Hepatocyte (in vitro differentiated cells): ENCODE measurements at regions not wholly inside any gene's neighbourhood (a gene's known extent, or its start where the extent isn't known, plus 50 kb on each side); places are given as distances from the start of the nearest gene placed in this dataset.

ENCODE experiments used
- DNase-seq: peaks from one replicate; pipeline ENCODE4 v3.0.0-alpha.2; 2016; ENCODE audit warnings: low spot score
- H2AFZ ChIP-seq: fragments of 200-600 bp; sonication (generic); 2 replicates; pipeline ENCODE4 v1.6.0; 2016; ENCODE audit warnings: antibody characterized with exemption, mild to moderate bottlenecking
- H3K27ac ChIP-seq: fragments of 200-600 bp; sonication (generic); 2 replicates; pipeline ENCODE4 v1.5.1; 2016; ENCODE audit warnings: mild to moderate bottlenecking
- H3K27me3 ChIP-seq: fragments of 200-600 bp; sonication (generic); 2 replicates; pipeline ENCODE4 v1.6.1; 2016
- H3K36me3 ChIP-seq: fragments of 200-600 bp; sonication (generic); replicated peaks from 2 replicates; pipeline ENCODE4 v1.5.1; 2016; ENCODE audit warnings: low read depth; ENCODE audit not compliant: insufficient read depth
- H3K4me1 ChIP-seq: fragments of 200-600 bp; sonication (generic); 2 replicates; pipeline ENCODE4 v1.5.1; 2016; ENCODE audit warnings: mild to moderate bottlenecking, moderate library complexity; ENCODE audit not compliant: insufficient read depth
- H3K4me2 ChIP-seq: fragments of 200-600 bp; sonication (generic); 2 replicates; pipeline ENCODE4 v1.6.0; 2016
- H3K4me3 ChIP-seq: fragments of 200-600 bp; sonication (generic); 2 replicates; pipeline ENCODE4 v1.5.1; 2016; ENCODE audit warnings: mild to moderate bottlenecking
- H3K79me2 ChIP-seq: fragments of 200-600 bp; sonication (generic); 2 replicates; pipeline ENCODE4 v1.6.0; 2017; ENCODE audit warnings: mild to moderate bottlenecking
- H3K9me2 ChIP-seq: fragments of 200-600 bp; sonication (generic); replicated peaks from 2 replicates; pipeline ENCODE4 v1.6.0; 2017; ENCODE audit warnings: mild to moderate bottlenecking; ENCODE audit not compliant: insufficient read depth
- H3K9me3 ChIP-seq: fragments of 200-600 bp; sonication (generic); 2 replicates; pipeline ENCODE4 v1.5.1; 2016; ENCODE audit warnings: low read depth, mild to moderate bottlenecking
- H4K20me1 ChIP-seq: fragments of 200-600 bp; sonication (generic); 2 replicates; pipeline ENCODE4 v1.6.0; 2016; ENCODE audit warnings: mild to moderate bottlenecking; ENCODE audit not compliant: insufficient read depth, poor library complexity, severe bottlenecking
- EZH2 ChIP-seq: fragments of 200-600 bp; sonication (generic); IDR thresholded peaks from 2 replicates; pipeline ENCODE4 v1.6.1; 2016; ENCODE audit warnings: antibody characterized with exemption, mild to moderate bottlenecking, borderline replicate concordance
- EZH2phosphoT487 ChIP-seq: fragments of 200-600 bp; sonication (generic); IDR thresholded peaks from one replicate; pipeline ENCODE4 v1.6.1; 2018; ENCODE audit warnings: antibody characterized with exemption, mild to moderate bottlenecking, low read depth, moderate library complexity; ENCODE audit not compliant: unreplicated experiment, severe bottlenecking
- WGBS: methylation state at CpG from one replicate; pipeline ENCODE4 v1.1.6; 2016; ENCODE audit warnings: low lambda C conversion rate; ENCODE audit errors: missing lambda C conversion rate; 5-methylcytosine and 5-hydroxymethylcytosine counted together
- TF ChIP-seq, protein P1 (sequence below): fragments of 200-600 bp; sonication (generic); IDR thresholded peaks from 2 replicates; pipeline ENCODE4 v1.5.1; 2016; ENCODE audit warnings: antibody characterized with exemption, mild to moderate bottlenecking; ENCODE audit not compliant: poor library complexity

DNA sequence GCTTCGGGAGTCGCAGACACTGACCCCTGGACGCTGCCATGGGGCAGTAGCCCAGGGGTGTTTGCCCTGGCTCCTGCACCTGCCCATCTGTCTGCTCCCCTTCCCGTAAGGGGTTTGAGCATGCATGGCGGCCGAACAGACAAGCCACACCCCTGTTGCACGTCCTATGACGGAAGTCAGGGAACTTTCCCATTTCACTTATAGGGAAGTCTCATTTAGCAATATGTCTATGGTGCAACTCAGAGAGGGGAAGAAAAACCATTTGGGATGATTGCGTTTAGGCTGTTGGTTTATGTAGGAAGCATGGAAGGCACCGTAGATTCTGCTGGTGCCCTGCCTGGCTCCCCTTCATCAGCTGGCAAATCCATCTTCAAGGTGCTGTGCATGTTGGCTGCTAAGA, 112.5 kb downstream of the HAPSTR1 start:
- no peak overlapping the region for H3K27ac ChIP-seq
- H4K20me1 ChIP-seq: no peaks in the 10 kb centered on the region
- TF ChIP-seq, protein P1, sequence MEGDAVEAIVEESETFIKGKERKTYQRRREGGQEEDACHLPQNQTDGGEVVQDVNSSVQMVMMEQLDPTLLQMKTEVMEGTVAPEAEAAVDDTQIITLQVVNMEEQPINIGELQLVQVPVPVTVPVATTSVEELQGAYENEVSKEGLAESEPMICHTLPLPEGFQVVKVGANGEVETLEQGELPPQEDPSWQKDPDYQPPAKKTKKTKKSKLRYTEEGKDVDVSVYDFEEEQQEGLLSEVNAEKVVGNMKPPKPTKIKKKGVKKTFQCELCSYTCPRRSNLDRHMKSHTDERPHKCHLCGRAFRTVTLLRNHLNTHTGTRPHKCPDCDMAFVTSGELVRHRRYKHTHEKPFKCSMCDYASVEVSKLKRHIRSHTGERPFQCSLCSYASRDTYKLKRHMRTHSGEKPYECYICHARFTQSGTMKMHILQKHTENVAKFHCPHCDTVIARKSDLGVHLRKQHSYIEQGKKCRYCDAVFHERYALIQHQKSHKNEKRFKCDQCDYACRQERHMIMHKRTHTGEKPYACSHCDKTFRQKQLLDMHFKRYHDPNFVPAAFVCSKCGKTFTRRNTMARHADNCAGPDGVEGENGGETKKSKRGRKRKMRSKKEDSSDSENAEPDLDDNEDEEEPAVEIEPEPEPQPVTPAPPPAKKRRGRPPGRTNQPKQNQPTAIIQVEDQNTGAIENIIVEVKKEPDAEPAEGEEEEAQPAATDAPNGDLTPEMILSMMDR: no peak
- no peak for TF ChIP-seq EZH2phosphoT487
- no peak for TF ChIP-seq EZH2
- peaks cover 4% of the 10 kb centered on the region for H3K27me3 ChIP-seq
- H3K4me2 ChIP-seq: no peak overlapping the region
- H3K9me2 ChIP-seq: no peaks in the 10 kb centered on the region
- H3K79me2 ChIP-seq: no peaks in the 10 kb centered on the region
- WGBS: 84% methylated on average over 10 of the region's 10 CpGs
- DNase-seq: no peak
- H3K4me1 ChIP-seq: no peaks in the 10 kb centered on the region
- no peak overlapping the region for H2AFZ ChIP-seq
- H3K4me3 ChIP-seq: no peak overlapping the region
- peaks cover 5% of the 10 kb centered on the region for H3K9me3 ChIP-seq
- no peaks in the 10 kb centered on the region for H3K36me3 ChIP-seq

DNA sequence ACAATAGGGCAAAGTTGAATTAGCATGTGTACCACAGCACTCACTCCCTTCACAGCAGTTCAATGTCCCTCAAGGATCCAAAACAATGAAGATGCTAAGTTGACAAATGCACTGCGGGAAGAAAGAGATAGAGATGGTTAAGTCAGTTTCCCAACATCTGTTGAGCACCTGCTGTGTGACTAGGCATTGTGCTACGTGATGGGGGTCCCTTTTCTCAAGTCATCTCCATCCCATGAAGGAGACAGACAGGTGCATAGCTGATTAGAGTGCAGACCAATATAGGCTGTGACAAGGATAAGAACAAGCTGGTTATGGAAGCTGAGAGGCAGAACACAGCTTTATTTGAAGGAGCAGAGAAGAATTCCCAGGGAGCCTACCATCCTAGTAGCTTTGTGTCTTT, 114.2 kb downstream of the HAPSTR1 start:
- WGBS: 53% methylated on average over 2 of the region's 2 CpGs
- TF ChIP-seq EZH2 (no peak), EZH2phosphoT487 (no peak)
- no peaks in the 10 kb centered on the region for H3K36me3 ChIP-seq
- H3K79me2 ChIP-seq: no peaks in the 10 kb centered on the region
- no peak overlapping the region for H3K4me2 ChIP-seq
- peaks cover 4% of the 10 kb centered on the region for H3K27me3 ChIP-seq
- no peak overlapping the region for H3K4me3 ChIP-seq
- H3K27ac ChIP-seq: no peak overlapping the region
- H2AFZ ChIP-seq: no peak overlapping the region
- no peak for DNase-seq
- no peaks in the 10 kb centered on the region for H3K9me2 ChIP-seq
- peaks cover 1% of the 10 kb centered on the region for H3K9me3 ChIP-seq
- no peaks in the 10 kb centered on the region for H3K4me1 ChIP-seq
- H4K20me1 ChIP-seq: no peaks in the 10 kb centered on the region

DNA sequence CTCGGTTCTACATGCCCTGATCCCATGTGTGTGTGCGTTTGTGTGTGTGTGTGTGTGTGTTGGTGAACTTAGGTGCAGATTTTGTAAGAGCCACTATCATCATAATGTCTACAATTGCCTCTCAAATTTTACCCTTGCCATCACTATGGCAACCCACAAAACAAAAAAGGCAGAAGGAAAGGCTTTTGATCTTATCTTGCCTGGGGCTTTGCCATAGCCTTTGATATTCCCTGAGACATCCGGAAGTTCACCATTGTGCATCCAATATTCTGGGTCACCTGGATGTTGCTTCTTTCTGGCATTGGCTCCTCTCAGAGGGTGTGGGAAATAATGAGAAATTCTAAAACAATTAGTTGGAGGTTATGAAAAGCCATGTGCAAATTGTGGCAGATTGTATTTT, 114.7 kb downstream of the HAPSTR1 start:
- no peak for TF ChIP-seq EZH2phosphoT487
- TF ChIP-seq EZH2: no peak
- TF ChIP-seq, protein P1: no peak
- no peak overlapping the region for H3K27ac ChIP-seq
- no peak overlapping the region for H3K4me3 ChIP-seq
- H3K9me2 ChIP-seq: no peaks in the 10 kb centered on the region
- H3K9me3 ChIP-seq: no peaks in the 10 kb centered on the region
- H2AFZ ChIP-seq: no peak overlapping the region
- DNase-seq: no peak
- 67% methylated on average over 3 of the region's 3 CpGs for WGBS
- peaks cover 4% of the 10 kb centered on the region for H3K27me3 ChIP-seq
- no peaks in the 10 kb centered on the region for H3K4me1 ChIP-seq
- H3K4me2 ChIP-seq: no peak overlapping the region
- no peaks in the 10 kb centered on the region for H4K20me1 ChIP-seq
- H3K79me2 ChIP-seq: no peaks in the 10 kb centered on the region
- H3K36me3 ChIP-seq: no peaks in the 10 kb centered on the region

DNA sequence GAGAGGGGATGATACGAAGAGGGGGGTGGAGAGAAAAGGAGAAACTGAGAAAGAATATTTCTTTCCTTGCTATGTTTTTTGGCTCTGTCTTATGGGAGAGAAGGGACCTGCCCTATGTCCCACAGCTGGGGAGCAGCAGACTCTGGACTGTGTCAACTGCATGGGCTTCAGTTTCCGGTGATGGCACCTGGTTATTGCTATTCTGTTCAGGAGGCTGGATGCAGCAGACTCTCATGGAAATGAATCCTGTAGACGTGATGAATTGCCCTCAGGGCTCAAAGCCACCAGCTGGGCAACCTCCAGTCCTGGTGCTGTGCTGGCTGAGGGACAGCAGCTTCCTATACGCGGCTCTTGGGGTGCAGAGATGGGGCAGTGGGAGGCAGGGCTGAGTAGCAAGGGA, 121.2 kb downstream of the HAPSTR1 start:
- TF ChIP-seq EZH2 (no peak), EZH2phosphoT487 (no peak)
- TF ChIP-seq, protein P1: no peak
- H3K4me3 ChIP-seq: no peak overlapping the region
- 75% methylated on average over 5 of the region's 5 CpGs for WGBS

More for the DNA sequence above, 121.2 kb downstream of the HAPSTR1 start:
- Histone ChIP-seq H3K9me2 (no peaks in the 10 kb centered on the region), H3K36me3 (no peaks in the 10 kb centered on the region), H3K27me3 (peaks cover 9% of the 10 kb centered on the region), H3K27ac (no peak overlapping the region), H3K79me2 (no peaks in the 10 kb centered on the region), H3K4me1 (no peaks in the 10 kb centered on the region), H3K9me3 (no peaks in the 10 kb centered on the region), H3K4me2 (no peak overlapping the region), H2AFZ (no peak overlapping the region), H4K20me1 (no peaks in the 10 kb centered on the region)
- DNase-seq: no peak
